ENCODE measurements at regions not wholly inside any gene's neighbourhood (a gene's known extent, or its start where the extent isn't known, plus 50 kb on each side); places are given as distances from the start of the nearest gene placed in this dataset.

GRCh38 chr12:67509666-67510386, 138.7 kb upstream of the DYRK2 start:
- H2AFZ ChIP-seq (ENCODE audit: control insufficient read depth, low read length): no peak overlapping the region
- H3K27me3 ChIP-seq (ENCODE audit: control insufficient read depth, extremely low read depth, insufficient read depth, low read length): peaks cover 7% of the 10 kb centered on the region
- no peak overlapping the region for H3K9ac ChIP-seq (ENCODE audit: control insufficient read depth, extremely low read depth, insufficient read depth, low read length)
- no peaks in the 10 kb centered on the region for H4K20me1 ChIP-seq (ENCODE audit: control insufficient read depth, extremely low read depth, insufficient read depth, low read length)
- H3K79me2 ChIP-seq (ENCODE audit: control insufficient read depth, insufficient read depth, low read length): no peaks in the 10 kb centered on the region
- H3K9me1 ChIP-seq (ENCODE audit: control insufficient read depth, extremely low read depth, insufficient read depth, low read length): no peaks in the 10 kb centered on the region
- H3K27ac ChIP-seq (ENCODE audit: control insufficient read depth, insufficient read depth, low read length): no peak overlapping the region
- H3K4me2 ChIP-seq (ENCODE audit: control insufficient read depth, extremely low read depth, insufficient read depth, low read depth, low read length): no peak overlapping the region
- DNase-seq (ENCODE audit: low read depth, low spot score): no peak
- no peaks in the 10 kb centered on the region for H3K4me1 ChIP-seq (ENCODE audit: control insufficient read depth, extremely low read depth, insufficient read depth, low read length)
- FAIRE-seq: no peak
- no peak overlapping the region for H3K4me3 ChIP-seq (ENCODE audit: control insufficient read depth in 2 of 3, extremely low read depth in 1 of 3, insufficient read depth in 2 of 3, low read depth in 1 of 3, low read length in 3 of 3)
- TF ChIP-seq CTCF (optimal IDR thresholded peaks at IDR 0.05 in 1 of 3, IDR thresholded peaks at IDR 0.05 in 1 of 3, conservative IDR thresholded peaks at IDR 0.05 in 1 of 3; ENCODE audit: extremely low read depth in 1 of 3, insufficient read depth in 2 of 3, low read length in 3 of 3): no peak
- no peak for TF ChIP-seq EZH2 (IDR thresholded peaks at IDR 0.05; ENCODE audit: low read length)
- dilution Hi-C loops (cut with MboI; ENCODE audit: extremely low pct_ligation_motif_present, low sequenced_read_pairs): no loop called here
- no peaks in the 10 kb centered on the region for H3K36me3 ChIP-seq (ENCODE audit: control insufficient read depth in 2 of 2, extremely low read depth in 1 of 2, insufficient read depth in 2 of 2, low read length in 2 of 2)
- H3K9me3 ChIP-seq (ENCODE audit: control insufficient read depth, low read depth, low read length): no peaks in the 10 kb centered on the region

DNA sequence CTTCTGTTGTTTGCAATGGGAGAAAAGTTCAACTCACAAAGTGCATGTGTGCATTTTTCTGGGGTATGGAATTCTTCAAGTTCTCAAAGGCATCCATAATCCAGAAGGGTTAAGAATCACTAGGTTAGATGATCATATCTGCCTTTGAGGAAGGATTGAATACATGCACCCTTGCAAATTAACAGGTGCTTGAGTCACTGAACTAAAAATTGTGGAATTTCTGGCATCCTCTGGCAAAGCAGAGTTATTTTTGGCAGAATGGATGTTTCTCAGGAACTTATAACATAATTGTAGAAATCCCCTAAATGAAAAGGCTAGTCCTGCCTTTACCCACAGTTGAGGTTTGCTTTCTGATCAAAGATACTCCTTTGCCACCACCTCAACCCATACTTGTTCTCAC, 136.5 kb upstream of the DYRK2 start:
- no peaks in the 10 kb centered on the region for H3K36me3 ChIP-seq (ENCODE audit: control insufficient read depth in 2 of 2, extremely low read depth in 1 of 2, insufficient read depth in 2 of 2, low read length in 2 of 2)
- H3K79me2 ChIP-seq (ENCODE audit: control insufficient read depth, insufficient read depth, low read length): no peaks in the 10 kb centered on the region
- H3K4me2 ChIP-seq (ENCODE audit: control insufficient read depth, extremely low read depth, insufficient read depth, low read depth, low read length): no peak overlapping the region
- H3K4me3 ChIP-seq (ENCODE audit: control insufficient read depth in 2 of 3, extremely low read depth in 1 of 3, insufficient read depth in 2 of 3, low read depth in 1 of 3, low read length in 3 of 3): no peak overlapping the region
- DNase-seq (ENCODE audit: low read depth, low spot score): no peak
- H3K27ac ChIP-seq (ENCODE audit: control insufficient read depth, insufficient read depth, low read length): no peak overlapping the region
- TF ChIP-seq CTCF (optimal IDR thresholded peaks at IDR 0.05 in 1 of 3, IDR thresholded peaks at IDR 0.05 in 1 of 3, conservative IDR thresholded peaks at IDR 0.05 in 1 of 3; ENCODE audit: extremely low read depth in 1 of 3, insufficient read depth in 2 of 3, low read length in 3 of 3) (no peak), EZH2 (IDR thresholded peaks at IDR 0.05; ENCODE audit: low read length) (no peak)
- H4K20me1 ChIP-seq (ENCODE audit: control insufficient read depth, extremely low read depth, insufficient read depth, low read length): no peaks in the 10 kb centered on the region
- no peaks in the 10 kb centered on the region for H3K9me3 ChIP-seq (ENCODE audit: control insufficient read depth, low read depth, low read length)
- H3K9ac ChIP-seq (ENCODE audit: control insufficient read depth, extremely low read depth, insufficient read depth, low read length): no peak overlapping the region
- peaks cover 7% of the 10 kb centered on the region for H3K27me3 ChIP-seq (ENCODE audit: control insufficient read depth, extremely low read depth, insufficient read depth, low read length)
- FAIRE-seq: no peak
- peaks cover 3% of the 10 kb centered on the region for H3K4me1 ChIP-seq (ENCODE audit: control insufficient read depth, extremely low read depth, insufficient read depth, low read length)
- dilution Hi-C loops (cut with MboI; ENCODE audit: extremely low pct_ligation_motif_present, low sequenced_read_pairs): no loop called here
- H3K9me1 ChIP-seq (ENCODE audit: control insufficient read depth, extremely low read depth, insufficient read depth, low read length): no peaks in the 10 kb centered on the region
- H2AFZ ChIP-seq (ENCODE audit: control insufficient read depth, low read length): no peak overlapping the region

All from keratinocyte (primary cell).